HL-60/S4 treated with retinoic acid at 250 ng/mL for 4 days and 3 days (cell line): ENCODE measurements at regions not wholly inside any gene's neighbourhood (a gene's known extent, or its start where the extent isn't known, plus 50 kb on each side); places are given as distances from the start of the nearest gene placed in this dataset.

Experiments used
- in situ Hi-C: fragments of 300-500 bp; cut with MboI; formaldehyde crosslinking; loops from 2 replicates; pipeline ENCODE4 v1.7.0; 2022; ENCODE audit warnings: low sequenced_read_pairs

DNA sequence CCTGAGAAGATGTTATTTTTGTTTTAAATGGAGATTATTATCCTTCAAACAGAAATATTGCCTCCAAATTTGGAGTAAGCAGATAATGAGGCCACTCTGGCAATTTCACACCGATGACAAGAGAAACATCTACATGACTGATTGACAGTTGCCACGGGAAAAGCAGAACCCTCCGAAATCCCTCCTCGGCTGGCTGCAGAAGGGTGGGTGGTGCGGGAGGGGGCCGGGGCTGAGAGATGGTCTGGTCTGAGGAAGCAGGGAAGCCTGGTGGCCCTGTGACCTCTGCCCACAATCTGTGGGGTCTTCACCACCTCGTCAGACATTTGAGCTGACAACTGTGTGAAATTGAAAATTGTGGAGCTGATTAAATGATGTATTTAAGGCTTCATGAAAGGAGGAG lies 503.2 kb downstream of the MN1 start:
- in situ Hi-C loops, result no loop called here

DNA sequence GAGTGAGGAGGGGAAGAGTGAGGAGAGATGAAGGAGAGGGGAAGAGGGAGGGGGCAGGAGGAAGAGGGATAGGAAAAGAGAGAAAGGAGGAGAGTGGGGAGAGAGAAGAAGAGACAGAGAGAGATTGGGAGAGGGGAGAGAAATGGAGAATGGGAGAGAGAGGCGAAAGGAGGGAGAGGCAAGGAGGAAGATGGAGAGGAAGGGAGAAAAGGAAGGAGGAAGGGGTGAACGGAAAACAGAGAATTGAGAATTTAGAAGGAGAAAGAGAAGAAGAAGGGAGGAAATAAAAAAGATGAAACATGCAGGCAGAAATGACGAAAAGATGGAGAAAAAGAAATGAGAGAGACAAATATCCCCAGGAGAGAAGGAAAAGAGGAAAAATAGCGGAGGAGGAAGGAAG lies 502.8 kb downstream of the MN1 start:
- in situ Hi-C loops, result no loop called here

DNA sequence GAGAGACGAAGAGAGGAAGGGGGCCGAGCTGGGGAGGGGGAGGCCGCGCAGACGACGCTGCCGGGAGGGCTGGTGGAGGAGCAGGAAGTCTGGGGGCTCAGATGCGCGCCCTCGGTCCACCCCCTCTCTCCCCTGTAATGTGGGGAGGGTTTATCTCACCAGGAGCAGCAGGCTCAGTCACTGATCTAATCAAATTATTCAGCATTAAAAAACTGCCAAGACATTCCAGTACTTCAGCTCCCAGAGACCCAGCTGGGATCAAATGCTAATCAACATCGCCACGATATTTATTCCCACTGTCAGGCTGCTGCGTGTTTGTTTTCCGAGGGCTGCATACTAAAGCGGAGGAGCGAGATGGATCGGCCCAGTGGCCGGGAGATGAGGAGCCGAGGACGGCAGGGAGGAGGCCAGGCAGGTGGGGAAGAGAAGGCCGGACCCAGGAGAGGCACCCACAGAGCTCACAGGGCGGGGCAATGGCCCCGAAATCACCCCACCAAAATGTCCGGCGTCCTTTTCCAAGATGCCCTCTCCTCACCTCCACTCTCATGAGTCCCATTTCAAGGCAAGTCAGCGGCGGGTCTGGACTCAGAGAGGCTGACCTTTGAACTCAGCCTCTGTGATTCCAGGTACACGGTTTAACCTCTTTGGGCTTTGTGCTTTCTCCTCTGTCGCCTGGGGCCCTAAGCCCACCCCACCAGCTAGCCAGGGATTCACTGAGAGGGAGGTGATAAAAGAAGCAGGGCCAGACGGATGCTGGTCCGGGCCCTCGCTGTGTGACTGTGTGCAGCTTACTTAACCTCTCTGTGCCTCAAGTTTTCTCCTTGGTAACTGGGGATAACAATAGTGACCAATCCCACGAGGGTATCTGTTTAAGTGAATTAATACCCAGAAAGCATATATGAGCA lies 502.1 kb downstream of the MN1 start:
- in situ Hi-C loops, result no loop called here

DNA sequence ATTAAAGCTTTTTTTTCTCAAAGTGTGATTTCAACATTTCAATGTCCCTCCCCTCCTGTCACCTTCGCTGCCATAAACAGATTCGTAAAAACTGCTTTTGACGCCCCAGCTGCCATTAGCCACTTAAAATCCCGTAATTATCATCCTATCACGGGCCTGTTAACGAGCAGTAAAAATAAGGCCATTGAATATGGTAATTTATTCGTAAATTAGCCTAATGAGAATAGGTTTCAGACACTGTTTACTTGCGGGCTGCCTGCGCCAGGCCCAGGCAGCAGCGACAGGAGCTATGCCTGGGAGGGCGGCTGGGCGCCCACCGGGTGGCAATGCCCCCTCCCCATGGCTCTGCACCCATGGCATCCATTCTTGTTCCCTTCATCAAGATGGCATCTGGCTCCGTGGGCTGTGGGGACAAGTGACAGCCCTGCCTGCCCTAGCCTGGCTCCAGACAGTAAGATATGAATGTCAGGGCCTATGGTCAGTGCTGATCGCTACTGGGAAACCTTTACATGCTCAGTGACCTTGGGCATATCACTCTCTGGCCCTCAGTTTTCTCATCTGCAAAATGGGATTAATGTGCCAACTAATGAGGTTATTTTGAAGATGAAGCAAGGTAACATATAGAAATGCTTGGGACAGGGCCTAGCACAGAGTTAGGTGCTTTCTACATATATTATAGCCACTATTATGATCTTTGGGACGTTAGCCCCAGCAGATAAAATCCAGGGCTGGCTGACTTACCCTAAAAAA lies 500.8 kb downstream of the MN1 start:
- in situ Hi-C loops, result no loop called here

DNA sequence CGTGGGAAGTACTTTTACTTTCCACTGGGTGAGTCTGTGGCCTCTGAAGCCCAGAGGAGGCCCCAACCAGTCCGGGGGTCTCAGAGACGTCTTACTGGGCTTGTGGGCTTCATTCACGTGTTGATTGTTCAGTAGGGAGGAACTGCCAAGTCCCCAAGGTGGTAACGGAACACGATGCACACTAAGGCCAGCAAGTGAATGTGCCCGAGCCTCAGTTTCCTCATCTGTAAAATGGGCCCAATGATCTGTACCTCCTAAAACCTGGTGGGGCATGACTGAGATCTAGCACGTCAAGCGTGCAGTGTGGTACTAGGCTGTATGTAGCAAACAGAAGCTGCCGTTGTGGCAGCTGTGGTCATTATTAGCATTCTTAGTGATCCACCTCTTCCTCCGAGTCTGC lies 499.1 kb downstream of the MN1 start:
- in situ Hi-C loops, result no loop called here

DNA sequence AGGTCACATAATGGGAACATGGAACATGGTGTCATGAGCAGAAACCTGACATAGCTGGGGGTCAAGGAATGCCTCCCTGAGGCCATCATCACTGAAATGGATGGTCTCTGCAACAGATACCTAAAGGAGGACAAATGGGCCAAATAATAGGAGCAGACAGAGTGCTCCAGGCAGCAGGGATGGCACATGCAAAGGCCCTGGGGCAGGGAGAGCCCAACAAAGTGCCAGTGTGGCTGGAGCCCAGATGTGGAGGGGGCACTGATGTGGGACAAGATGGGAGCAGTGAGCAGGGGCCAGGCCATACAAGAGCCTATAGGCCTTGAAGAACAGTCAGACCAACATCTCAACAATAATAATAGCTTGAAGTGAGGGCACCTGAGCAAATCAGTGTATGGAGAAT lies 497.8 kb downstream of the MN1 start:
- in situ Hi-C loops, result no loop called here

DNA sequence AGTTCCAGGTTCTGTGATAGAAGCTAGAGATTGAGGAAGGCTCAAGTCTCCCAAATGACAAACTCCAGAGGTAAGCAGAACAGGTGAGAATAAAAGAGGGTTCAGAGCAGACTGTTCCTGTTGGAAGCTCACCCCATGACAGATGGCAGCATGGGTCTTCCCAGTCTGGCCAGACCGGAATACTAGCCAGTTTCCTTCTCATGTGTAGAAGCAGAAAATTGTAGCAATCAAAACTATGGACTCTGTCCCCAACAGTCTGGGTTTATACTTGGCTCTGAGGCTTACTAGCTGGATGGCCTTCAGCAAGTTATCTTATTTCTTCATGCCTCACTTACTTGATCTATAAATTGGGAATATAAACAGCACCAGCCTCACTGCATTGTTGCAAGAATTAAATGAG lies 494.8 kb downstream of the MN1 start:
- in situ Hi-C loops, result no loop called here

DNA sequence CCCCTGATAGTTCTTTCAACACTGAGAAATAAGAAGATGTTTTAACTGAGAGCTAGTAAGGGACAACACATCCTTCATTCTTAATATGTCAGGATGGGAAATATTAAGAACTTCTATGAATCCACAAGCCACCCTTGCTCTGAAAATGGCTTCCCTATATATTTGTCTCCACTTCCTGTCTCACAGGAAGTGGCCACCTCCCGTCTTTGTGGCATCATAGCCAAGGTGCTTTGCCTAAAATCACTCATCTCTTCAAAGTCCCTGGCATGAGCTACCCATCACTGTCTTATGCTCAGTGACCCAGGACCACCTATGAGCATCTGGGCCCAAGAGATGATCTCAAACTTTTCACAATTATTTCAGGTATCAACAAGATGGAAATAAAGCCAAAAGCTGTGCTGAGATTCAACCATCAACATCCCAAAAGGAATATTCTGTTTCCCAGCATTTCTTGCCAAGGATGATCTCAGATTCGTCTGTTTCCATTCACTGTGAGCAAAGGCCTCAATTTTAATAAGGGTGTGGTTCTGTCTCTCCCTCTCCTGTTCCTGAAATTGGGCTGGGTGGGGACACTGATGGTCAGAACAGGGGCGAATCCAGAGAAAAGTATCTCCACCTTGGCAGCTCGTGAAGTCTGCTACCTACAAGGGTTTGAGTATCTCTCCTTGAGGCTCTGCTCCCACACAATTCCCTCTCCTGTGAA lies 493.9 kb downstream of the MN1 start:
- in situ Hi-C loops, result no loop called here

DNA sequence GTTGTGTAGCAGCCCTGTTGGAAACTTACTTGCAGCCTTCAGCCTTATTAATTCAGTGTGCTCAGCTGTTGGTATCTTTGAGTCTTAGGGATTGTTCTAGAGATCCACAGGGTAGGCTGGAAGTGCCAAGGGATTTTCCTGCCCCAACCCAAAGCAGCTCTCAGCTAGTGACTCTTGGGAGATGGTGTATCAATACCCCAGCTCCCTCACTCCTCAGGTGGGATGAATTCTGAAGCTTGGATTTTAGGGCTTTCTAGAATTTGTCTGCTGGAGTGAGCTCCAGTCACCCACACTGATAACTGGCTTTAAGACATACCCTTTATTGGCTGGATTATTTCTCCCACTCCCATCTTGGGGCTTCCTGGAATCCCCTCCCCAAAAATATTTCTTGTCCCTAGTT lies 493.0 kb downstream of the MN1 start:
- in situ Hi-C loops, result no loop called here

DNA sequence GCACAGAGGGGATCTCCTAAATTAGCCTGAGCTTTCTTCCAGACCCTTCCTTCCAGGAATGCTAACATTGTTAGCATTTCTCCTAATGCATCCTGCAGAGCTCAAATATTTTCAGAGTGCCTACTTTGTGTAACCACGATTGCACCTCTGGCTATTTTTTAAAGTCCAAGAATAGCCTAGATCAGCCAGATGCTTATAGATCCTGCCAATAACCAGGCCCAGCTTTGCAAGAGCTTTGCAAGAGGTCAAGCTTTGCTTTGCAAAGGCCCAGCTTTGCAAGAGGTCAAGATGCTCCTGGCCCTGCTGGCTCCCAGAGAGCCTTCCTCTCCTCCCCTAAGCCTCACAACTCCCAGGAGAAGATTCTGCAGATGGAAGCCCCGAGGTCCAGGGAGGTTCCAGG lies 491.9 kb downstream of the MN1 start:
- in situ Hi-C loops, result no loop called here

DNA sequence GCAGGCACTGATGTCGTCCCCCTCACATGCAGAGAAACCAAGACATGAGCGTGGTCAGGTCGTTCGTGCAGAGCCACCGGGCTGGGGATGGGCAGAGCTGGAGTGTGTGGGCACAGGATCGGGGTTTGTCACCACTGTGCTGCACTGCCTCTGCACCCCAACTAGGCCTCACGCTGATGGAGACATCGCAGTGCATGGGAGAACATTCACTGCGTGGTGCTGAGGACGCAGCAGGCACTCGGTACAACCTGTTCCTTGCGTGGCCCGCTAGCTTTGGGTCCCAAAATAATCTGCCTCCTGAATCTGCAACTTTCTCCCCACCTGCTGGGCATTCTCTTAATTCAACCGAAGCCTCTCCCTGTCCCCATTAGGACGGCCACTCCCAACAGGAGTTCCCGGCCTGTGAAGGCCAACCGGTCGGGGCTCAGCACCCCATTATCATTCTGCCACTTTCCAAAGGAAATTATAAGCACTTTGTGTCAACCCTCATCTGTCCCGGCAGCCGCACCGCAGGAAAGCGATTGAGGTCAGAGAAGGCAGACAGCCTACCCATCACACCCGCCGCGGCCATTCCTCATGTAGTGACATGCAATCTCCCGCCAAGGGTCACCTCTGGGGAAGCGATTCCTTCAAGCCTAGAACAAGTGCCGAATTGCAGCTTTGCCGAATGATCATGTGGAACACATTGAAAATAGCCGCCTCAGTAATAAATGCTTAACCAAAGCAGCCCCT lies 490.4 kb downstream of the MN1 start:
- in situ Hi-C loops, result no loop called here

DNA sequence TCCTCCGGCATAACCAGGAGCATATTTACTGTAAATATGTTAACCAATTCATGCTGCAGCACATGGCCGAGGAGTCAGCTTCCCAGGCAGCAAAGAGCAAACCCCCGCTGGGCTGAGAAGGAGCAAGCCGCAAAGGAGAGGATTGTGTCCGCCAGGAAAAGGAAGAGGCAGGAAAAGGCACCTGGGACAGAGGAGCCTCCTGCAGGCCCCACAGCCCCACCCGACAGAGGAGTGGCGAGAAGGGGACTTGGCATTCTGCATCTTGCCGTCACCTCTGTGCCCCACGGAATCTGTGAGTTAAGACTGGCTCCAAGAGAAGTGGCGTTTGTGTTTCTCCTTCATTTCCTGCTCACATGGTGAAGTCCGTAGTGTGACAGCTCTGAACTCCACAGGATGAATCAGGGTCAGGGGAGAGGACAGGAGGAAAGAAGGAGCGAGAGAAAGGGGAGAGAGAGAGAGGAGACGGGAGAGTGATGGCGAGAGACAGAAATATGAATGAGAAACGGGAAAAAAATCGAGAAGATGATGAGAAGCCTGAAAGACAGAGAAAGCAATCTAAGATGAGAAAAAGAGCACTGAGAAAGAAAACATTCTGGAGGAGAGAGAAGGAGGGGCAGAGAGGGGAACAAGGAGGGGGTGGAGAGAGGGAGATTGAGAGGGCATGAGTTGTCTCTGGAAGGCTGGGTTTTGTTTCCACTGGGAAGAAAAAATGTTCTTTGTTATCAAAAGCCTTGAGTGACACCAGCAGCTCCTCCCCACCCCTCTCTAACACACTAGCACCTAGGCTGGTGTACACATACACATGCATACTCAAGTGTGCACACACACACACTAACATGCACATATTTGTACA lies 489.6 kb downstream of the MN1 start:
- in situ Hi-C loops, result no loop called here

DNA sequence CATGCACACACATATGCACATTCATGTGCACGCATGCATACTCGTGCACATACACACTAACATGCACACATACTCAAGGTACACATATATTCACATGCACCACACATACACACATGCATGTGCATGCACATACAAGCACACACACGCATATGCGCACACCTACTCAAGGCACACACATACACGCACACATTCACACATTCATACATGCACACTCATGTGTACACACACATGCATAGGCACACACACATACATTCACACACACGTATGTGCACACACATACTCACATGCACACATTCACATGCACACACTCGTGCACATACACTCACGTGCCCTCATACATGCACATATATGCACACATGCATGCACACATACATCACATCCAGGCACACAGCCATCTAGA lies 489.0 kb downstream of the MN1 start:
- in situ Hi-C loops, result no loop called here

DNA sequence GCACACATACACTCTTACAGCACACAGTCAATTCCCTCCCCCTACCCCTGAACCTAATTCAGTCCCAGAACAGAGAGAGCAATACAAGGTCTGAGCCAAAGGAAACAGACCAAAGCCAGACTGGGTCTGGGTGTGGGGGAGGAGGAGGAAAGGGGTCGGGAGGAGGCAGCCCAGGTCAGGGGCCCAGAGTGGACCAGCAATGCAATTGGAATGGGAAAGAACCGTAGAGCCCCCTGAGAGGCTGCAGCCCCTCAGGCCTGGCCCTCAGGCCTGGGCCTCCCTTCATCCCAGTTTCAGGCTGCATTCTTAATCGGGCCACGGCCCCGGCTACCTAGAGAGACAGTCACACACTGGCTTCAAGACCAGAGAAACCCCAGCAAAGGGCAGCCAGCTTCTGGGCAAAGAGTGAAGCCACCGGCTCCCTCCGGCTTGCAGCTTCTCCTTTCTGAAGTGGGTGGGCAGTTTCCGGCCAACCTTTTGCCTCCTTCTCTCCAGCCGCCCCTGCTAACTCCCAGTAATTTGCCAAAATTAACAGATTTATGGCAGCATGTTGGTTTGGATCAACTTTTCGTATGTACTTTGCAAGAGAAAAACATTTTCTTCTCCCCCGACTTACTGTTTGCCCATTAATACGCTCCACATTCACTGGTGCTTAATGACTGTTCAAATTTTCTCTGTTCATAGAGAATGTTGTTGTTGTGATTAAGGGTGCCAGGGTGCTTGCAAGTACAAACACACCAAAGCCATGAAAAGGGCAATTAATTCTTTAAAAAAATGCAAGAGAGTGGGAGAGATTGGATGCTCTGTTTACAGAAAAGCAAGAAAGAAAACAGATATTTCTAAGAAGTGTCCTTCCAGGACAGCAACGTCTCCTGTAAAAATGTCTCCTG lies 488.3 kb downstream of the MN1 start:
- in situ Hi-C loops, result no loop called here

DNA sequence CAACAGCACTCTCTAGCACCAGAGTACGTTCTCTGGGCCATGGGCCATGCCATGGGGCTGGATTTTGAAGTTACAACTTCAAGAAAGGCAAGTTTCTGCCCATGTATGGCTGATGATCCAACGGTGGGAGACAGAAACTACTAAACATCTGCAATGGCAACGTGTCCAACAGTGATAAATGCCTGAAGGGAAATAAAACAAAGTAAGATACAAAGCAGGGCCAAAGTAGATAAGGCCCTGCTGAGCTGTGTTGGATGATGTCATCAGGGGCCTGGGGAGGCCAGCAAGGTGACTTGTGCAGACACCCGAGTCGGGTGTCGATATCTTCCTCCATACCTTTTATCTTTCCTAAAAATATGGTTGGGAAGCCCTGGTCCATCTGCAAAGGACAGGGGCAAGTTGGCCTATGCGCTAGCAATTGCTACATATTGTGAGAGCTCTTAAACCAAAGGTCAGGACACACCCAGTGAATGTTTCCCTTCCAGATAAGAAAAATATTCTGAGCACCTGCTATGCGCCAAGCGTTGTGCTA lies 487.2 kb downstream of the MN1 start:
- in situ Hi-C loops, result no loop called here

DNA sequence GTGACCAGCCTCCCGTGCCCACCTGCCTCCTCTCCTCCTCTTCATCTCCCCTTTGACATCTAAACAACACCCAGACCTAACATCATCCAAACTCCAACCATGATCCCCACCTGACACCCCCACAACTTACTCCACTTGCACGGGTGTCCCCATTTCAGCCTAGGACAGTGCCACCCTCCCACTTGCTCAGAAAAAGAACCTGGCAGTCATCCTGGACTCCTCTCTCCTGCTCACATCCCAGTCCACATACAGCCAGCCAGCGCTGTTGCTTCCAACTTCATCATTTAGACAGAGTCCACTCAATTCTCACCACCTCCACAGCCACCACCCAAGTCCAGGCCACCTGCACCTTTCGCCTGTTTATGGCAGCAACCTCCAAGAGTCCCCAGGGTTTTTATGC lies 485.7 kb downstream of the MN1 start:
- in situ Hi-C loops, result no loop called here

DNA sequence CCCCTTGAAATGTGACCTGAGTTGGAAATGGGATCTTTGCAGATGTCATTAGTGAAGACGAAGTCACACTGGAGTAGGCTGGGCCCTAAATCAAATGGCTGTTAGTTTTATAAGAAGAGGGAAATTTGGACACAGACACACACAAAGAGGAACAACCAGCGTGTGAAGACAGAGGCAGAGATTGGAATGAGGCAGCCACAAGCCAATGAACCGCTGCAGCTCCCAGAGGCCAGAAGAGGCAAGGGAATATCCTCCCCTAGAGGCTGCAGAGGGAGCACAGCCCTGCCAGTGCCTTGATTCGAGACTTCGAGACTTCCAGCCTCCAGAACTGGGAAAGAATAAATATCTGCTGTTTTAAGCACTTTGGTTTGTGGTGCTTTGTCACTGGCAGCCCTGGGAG lies 484.5 kb downstream of the MN1 start:
- in situ Hi-C loops, result no loop called here

DNA sequence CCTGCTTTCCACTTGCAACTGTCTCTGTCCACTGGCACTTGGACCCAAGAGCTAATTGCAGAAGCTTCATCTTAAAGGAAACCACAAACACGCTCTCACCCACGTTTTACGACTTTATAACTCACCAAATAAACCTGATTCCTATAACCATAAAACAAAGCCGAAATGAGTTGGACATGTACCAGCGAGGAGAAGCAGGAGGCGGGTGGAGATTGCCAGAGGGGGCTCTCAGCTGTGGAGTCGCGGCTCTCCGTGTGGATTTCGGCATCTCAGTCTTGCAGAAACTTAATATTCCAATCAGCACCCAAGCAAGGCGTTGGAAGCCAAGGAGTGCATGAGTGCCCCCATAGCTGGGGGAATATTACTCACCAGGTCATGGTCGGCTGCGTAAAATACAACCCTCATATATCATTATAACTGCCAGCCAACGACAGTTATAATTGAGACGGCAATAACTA lies 483.6 kb downstream of the MN1 start:
- in situ Hi-C loops, result no loop called here

DNA sequence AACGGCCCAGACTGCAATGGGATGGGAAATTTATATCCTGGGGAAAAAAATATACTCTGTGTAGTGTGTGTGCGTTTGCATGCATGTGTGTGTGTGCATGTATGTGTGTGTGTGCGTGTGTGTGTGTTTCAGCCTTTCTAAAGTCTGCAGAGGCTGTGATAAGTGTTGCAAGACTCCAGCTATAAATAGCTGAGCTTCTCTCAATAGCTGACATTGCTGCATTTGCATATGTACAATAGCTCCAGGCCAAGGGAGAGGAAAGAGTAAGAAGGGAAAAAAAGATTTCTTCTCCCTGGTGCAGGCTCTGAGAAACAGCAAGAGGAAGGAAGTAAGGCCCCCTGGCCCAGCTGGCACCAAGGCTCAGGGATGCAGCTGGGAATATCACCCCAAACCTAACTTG lies 483.0 kb downstream of the MN1 start:
- in situ Hi-C loops, result no loop called here
